IPS-NIHi7 (cell line): ENCODE measurements at regions not wholly inside any gene's neighbourhood (a gene's known extent, or its start where the extent isn't known, plus 50 kb on each side); places are given as distances from the start of the nearest gene placed in this dataset.
"Not testable (repeated sequence)": the region's sequence is repeated elsewhere in the genome, so short reads cannot be mapped to it uniquely, and the experiment has no call there.

Experiments used
- DNase-seq: peaks from one replicate; pipeline ENCODE4 v3.0.0; 2012; ENCODE audit warnings: mixed read lengths; ENCODE audit errors: extremely low spot score

- not testable (repeated sequence) for DNase-seq
These were observed 225.2 kb downstream of the NPHP4 start for GRCh38 chr1:5766996-5767395.

- no peak for DNase-seq
These were observed 226.0 kb downstream of the NPHP4 start for GRCh38 chr1:5765997-5766913.

GRCh38 chr1:5765483-5765882 is 226.7 kb downstream of the NPHP4 start:
- no peak for DNase-seq

GRCh38 chr1:5764959-5765358 is 227.3 kb downstream of the NPHP4 start:
- no peak for DNase-seq

GRCh38 chr1:5764464-5764863 is 227.8 kb downstream of the NPHP4 start:
- DNase-seq, result no peak

- DNase-seq, result no peak
These were observed 228.4 kb downstream of the NPHP4 start for GRCh38 chr1:5763696-5764370.

- no peak for DNase-seq
These were observed 233.2 kb downstream of the NPHP4 start for GRCh38 chr1:5758859-5759578.

- no peak for DNase-seq
These were observed 234.0 kb downstream of the NPHP4 start for GRCh38 chr1:5758000-5758858.

GRCh38 chr1:5757187-5757805 is 234.9 kb downstream of the NPHP4 start:
- no peak for DNase-seq

GRCh38 chr1:5756434-5757186 is 235.6 kb downstream of the NPHP4 start:
- no peak for DNase-seq

- no peak for DNase-seq
These were observed 236.6 kb downstream of the NPHP4 start for GRCh38 chr1:5755552-5756125.

- DNase-seq, result no peak
These were observed 237.2 kb downstream of the NPHP4 start for GRCh38 chr1:5754817-5755551.

- no peak for DNase-seq
These were observed 238.4 kb downstream of the NPHP4 start for GRCh38 chr1:5753549-5754421.

GRCh38 chr1:5752746-5753548 is 239.3 kb downstream of the NPHP4 start:
- DNase-seq, result no peak

- no peak for DNase-seq
These were observed 240.1 kb downstream of the NPHP4 start for GRCh38 chr1:5751833-5752745.

GRCh38 chr1:5751163-5751540 is 241.1 kb downstream of the NPHP4 start:
- no peak for DNase-seq
